ENCODE measurements at regions not wholly inside any gene's neighbourhood (a gene's known extent, or its start where the extent isn't known, plus 50 kb on each side); places are given as distances from the start of the nearest gene placed in this dataset.

DNA sequence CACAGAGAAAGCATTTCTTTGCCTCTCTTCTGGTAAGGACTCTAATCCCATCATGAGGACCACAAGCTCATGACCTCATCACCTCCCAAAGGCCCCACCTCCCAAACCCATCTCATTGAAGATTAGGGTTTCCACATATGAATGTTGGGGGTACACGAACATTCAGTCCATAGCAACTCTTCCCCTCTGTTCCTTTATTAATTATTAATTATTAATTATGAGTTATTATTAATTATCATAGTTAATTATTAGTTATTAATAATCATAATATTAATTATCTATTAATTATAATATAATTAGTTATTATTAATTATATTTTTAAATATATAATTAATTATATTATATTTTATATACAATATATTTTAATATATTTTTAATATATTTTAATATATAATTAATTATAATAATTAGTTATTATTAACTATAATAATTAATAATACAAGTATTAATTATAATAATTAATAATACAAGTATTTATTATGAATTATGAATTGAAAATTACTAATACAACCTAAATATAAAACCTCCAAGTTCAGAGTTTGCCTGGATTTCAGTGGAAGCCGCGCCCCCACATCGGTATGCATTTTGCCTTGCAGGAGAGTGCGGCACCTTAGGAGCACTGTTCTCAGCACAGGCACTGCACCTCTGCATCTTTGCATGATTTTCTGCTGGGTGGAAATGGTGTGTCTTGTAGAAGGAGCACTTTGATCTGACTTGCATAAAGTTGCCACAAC is 128.0 kb upstream of the FGF3 start:
- H3K4me3 ChIP-seq (ENCODE audit: low read depth, low read length) = no peak overlapping the region
- TF ChIP-seq, protein P1, sequence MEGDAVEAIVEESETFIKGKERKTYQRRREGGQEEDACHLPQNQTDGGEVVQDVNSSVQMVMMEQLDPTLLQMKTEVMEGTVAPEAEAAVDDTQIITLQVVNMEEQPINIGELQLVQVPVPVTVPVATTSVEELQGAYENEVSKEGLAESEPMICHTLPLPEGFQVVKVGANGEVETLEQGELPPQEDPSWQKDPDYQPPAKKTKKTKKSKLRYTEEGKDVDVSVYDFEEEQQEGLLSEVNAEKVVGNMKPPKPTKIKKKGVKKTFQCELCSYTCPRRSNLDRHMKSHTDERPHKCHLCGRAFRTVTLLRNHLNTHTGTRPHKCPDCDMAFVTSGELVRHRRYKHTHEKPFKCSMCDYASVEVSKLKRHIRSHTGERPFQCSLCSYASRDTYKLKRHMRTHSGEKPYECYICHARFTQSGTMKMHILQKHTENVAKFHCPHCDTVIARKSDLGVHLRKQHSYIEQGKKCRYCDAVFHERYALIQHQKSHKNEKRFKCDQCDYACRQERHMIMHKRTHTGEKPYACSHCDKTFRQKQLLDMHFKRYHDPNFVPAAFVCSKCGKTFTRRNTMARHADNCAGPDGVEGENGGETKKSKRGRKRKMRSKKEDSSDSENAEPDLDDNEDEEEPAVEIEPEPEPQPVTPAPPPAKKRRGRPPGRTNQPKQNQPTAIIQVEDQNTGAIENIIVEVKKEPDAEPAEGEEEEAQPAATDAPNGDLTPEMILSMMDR (IDR thresholded peaks at IDR 0.05; ENCODE audit: borderline replicate concordance, insufficient read depth, low read depth, low read length) = no peak

- TF ChIP-seq, protein P1 (IDR thresholded peaks at IDR 0.05; ENCODE audit: borderline replicate concordance, insufficient read depth, low read depth, low read length) = no peak
- no peak overlapping the region for H3K4me3 ChIP-seq (ENCODE audit: low read depth, low read length)
These were observed 128.6 kb upstream of the FGF3 start for GRCh38 chr11:69947793-69948255.

DNA sequence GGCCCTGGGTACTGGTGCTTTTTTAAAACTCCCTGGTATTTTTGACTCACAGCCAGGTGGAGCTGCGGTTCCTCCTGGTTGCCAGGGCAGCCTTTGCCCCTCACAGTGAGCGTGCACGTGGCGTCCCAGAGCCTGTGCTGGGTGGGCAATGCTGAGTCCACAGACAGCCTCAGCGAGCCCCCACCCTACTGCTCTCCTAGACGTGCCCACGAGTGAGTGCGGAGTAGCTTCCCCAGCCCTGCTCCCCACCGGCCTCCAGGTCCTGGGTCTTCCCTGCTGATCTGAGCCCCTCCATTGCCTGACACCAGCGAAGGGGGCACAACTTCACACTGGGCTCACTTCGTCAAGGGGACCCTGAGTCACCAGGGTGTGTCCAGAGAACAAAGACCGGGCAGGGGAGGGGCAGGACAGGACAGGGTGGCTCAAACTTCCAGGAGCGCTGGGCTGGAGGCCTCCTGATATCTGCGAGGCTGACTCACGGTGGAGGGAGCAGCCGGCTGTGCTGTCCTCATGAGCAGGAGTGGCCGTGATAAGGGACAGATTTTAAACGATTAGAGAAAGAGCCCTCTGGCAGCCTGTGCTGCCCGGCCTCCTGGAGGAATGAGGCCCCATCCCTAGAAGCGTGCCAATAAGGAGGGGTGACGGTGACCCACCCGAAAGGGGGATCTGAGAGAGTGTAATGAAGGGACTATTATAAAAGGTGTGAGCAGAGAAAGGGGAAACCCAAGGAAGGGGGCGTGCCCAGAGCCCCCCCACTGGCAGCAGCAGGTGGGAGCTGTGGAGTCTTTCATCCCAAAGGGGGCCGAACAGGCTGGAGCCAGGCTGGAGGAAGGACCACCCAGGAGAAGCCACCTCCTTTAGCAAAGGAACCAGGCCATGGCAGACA is 129.3 kb upstream of the FGF3 start:
- H3K4me3 ChIP-seq (ENCODE audit: low read depth, low read length) = no peak overlapping the region
- TF ChIP-seq, protein P1 (IDR thresholded peaks at IDR 0.05; ENCODE audit: borderline replicate concordance, insufficient read depth, low read depth, low read length) = no peak

DNA sequence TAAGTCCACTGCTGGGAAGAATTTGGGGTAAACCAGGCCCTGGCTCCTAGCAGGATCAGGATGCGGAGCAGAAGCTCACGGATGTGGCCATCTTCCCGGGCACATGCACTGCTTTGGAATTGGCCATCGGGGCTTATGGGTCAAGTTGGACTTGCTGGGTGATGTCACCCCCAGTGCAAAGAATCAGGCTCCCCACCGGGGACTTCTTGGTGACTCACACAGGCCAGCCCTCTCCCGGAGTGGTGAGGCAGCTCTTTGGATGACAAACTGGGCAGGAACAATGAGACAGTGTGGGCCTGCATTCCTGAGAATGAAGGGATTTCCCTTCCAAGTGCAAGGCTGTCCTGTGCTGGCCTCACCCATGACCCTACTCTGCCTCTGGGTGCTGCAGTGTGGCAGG is 128.8 kb upstream of the ANO1 start:
- no peak overlapping the region for H3K4me3 ChIP-seq (ENCODE audit: low read depth, low read length)
- TF ChIP-seq, protein P1 (IDR thresholded peaks at IDR 0.05; ENCODE audit: borderline replicate concordance, insufficient read depth, low read depth, low read length) = no peak

- TF ChIP-seq, protein P1 (IDR thresholded peaks at IDR 0.05; ENCODE audit: borderline replicate concordance, insufficient read depth, low read depth, low read length) = peak; percentile 42; the same call in 1 of the 2 replicates
- H3K4me3 ChIP-seq (ENCODE audit: low read depth, low read length) = no peak overlapping the region
These were observed 128.0 kb upstream of the ANO1 start for GRCh38 chr11:69950120-69950519.

- no peak overlapping the region for H3K4me3 ChIP-seq (ENCODE audit: low read depth, low read length)
- TF ChIP-seq, protein P1 (IDR thresholded peaks at IDR 0.05; ENCODE audit: borderline replicate concordance, insufficient read depth, low read depth, low read length) = no peak
These were observed 127.5 kb upstream of the ANO1 start for GRCh38 chr11:69950621-69951020.
